Stimulated activated memory B cell treated with anti-CD40 and anti-IgM and Interleukin-4, amounts not matched to agents 10 μg/mL and 1 μg/mL and 100 μg/mL, for 72 hours (primary cell): ENCODE measurements at regions not wholly inside any gene's neighbourhood (a gene's known extent, or its start where the extent isn't known, plus 50 kb on each side); places are given as distances from the start of the nearest gene placed in this dataset.

Source experiments
- ATAC-seq: fragments of 150-1000 bp; cut with Tn5 transposase; 2 replicates; pipeline ENCODE4 v1.10.0; 2021
- H3K27ac Mint-ChIP-seq: one replicate; pipeline ENCODE4 v1.8.0; 2022; ENCODE audit warnings: mild to moderate bottlenecking, mixed read lengths
- H3K27me3 Mint-ChIP-seq: one replicate; pipeline ENCODE4 v1.8.0; 2022; ENCODE audit warnings: mixed read lengths
- H3K36me3 Mint-ChIP-seq: one replicate; pipeline ENCODE4 v1.8.0; 2022; ENCODE audit warnings: mixed read lengths
- H3K4me1 Mint-ChIP-seq: one replicate; pipeline ENCODE4 v1.8.0; 2022; ENCODE audit warnings: mixed read lengths
- H3K4me3 Mint-ChIP-seq: one replicate; pipeline ENCODE4 v1.8.0; 2022; ENCODE audit warnings: mild to moderate bottlenecking, moderate library complexity, mixed read lengths
- H3K9me3 Mint-ChIP-seq: one replicate; pipeline ENCODE4 v1.8.0; 2022; ENCODE audit warnings: mixed read lengths

- H3K4me1 Mint-ChIP-seq: no peaks in the 10 kb centered on the region
- H3K9me3 Mint-ChIP-seq: peaks cover 2% of the 10 kb centered on the region
- ATAC-seq: no peak
- no peaks in the 10 kb centered on the region for H3K36me3 Mint-ChIP-seq
- peaks cover 26% of the 10 kb centered on the region for H3K27me3 Mint-ChIP-seq
- no peak overlapping the region for H3K4me3 Mint-ChIP-seq
- no peak overlapping the region for H3K27ac Mint-ChIP-seq
Observed at GRCh38 chr17:14780097-14780651, 479.3 kb downstream of the HS3ST3B1 start.

GRCh38 chr17:14779241-14779640 lies 478.4 kb downstream of the HS3ST3B1 start:
- H3K4me3 Mint-ChIP-seq: no peak overlapping the region
- no peaks in the 10 kb centered on the region for H3K36me3 Mint-ChIP-seq
- ATAC-seq: no peak
- no peaks in the 10 kb centered on the region for H3K4me1 Mint-ChIP-seq
- H3K27ac Mint-ChIP-seq: no peak overlapping the region
- peaks cover 7% of the 10 kb centered on the region for H3K9me3 Mint-ChIP-seq
- H3K27me3 Mint-ChIP-seq: peaks cover 26% of the 10 kb centered on the region

DNA sequence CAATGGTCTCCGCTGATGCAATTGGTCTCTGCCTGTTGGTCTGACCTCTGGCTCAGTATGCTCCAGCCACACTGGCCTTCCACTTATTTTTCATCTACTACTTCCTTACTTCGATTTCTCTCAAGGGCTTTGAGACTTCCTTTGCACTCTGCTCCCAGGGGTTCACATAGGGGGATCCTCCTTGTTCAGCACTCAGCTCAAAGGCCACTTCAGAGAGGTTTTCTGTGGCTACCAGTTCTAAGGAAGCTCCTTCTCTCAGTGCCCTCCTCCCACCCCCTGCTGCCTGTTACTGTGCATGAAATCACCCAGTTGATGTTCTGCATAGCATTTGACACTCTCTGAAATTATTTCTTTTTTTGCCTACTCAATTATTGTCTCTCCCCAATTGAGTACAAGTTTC lies 476.4 kb downstream of the HS3ST3B1 start:
- H3K4me1 Mint-ChIP-seq: no peaks in the 10 kb centered on the region
- no peak for ATAC-seq
- H3K27me3 Mint-ChIP-seq: peaks cover 26% of the 10 kb centered on the region
- no peak overlapping the region for H3K27ac Mint-ChIP-seq
- no peak overlapping the region for H3K4me3 Mint-ChIP-seq
- no peaks in the 10 kb centered on the region for H3K36me3 Mint-ChIP-seq
- H3K9me3 Mint-ChIP-seq: peaks cover 7% of the 10 kb centered on the region

DNA sequence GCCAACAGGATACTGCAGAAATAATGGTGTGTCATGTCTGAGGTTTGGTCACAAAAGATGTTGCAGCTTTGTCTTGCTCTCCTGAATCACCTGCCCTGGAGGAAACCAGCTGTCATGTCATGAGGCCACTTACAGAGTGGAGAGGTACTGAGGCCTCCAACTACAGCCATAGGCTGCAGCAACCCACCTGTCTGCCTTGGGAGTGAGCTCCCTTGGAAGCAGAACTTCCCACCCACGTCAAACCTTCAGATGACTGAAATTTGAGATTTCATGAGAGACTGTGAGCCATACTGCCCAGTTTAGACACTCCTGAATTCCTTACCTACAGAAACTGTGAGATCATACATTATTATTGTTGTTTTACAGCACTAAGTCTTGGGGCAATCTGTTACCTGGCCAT lies 475.9 kb downstream of the HS3ST3B1 start:
- Mint-ChIP-seq H3K9me3 (peaks cover 7% of the 10 kb centered on the region), H3K27ac (no peak overlapping the region), H3K27me3 (peaks cover 26% of the 10 kb centered on the region), H3K36me3 (no peaks in the 10 kb centered on the region), H3K4me1 (no peaks in the 10 kb centered on the region), H3K4me3 (no peak overlapping the region)
- no peak for ATAC-seq

- no peaks in the 10 kb centered on the region for H3K36me3 Mint-ChIP-seq
- no peak overlapping the region for H3K4me3 Mint-ChIP-seq
Observed at GRCh38 chr17:14775731-14776492, 475.0 kb downstream of the HS3ST3B1 start.

DNA sequence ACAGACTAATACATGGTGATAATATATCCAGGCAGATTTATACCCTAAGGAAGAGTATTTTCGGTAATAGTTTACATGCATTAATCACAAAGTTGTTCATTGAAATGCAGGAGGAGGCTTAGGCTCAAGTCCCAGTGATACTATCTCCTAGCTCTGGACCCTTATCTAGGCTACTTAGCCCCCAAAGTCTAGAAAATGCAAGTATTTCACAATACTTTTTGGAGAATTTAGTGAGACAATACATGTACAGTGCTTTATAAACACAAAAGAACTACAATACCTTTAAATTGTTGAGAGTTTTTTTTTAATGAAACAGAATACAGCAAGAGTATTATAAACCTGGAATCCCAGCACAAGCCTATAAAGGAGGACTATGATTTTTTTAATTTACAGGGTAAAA lies 473.9 kb downstream of the HS3ST3B1 start:
- no peak for ATAC-seq
- peaks cover 22% of the 10 kb centered on the region for H3K27me3 Mint-ChIP-seq
- no peaks in the 10 kb centered on the region for H3K4me1 Mint-ChIP-seq
- no peak overlapping the region for H3K27ac Mint-ChIP-seq
- no peaks in the 10 kb centered on the region for H3K36me3 Mint-ChIP-seq
- H3K9me3 Mint-ChIP-seq: peaks cover 9% of the 10 kb centered on the region
- H3K4me3 Mint-ChIP-seq: no peak overlapping the region

More at GRCh38 chr17:14775731-14776492, 475.0 kb downstream of the HS3ST3B1 start:
- Mint-ChIP-seq H3K27ac (no peak overlapping the region), H3K9me3 (peaks cover 7% of the 10 kb centered on the region), H3K27me3 (peaks cover 26% of the 10 kb centered on the region), H3K4me1 (no peaks in the 10 kb centered on the region)
- no peak for ATAC-seq

GRCh38 chr17:14772776-14773175 lies 471.9 kb downstream of the HS3ST3B1 start:
- H3K27ac Mint-ChIP-seq: no peak overlapping the region
- ATAC-seq: no peak

GRCh38 chr17:14771543-14771942 lies 470.7 kb downstream of the HS3ST3B1 start:
- peaks cover 9% of the 10 kb centered on the region for H3K9me3 Mint-ChIP-seq
- H3K27ac Mint-ChIP-seq: no peak overlapping the region
- peaks cover 2% of the 10 kb centered on the region for H3K27me3 Mint-ChIP-seq
- no peaks in the 10 kb centered on the region for H3K4me1 Mint-ChIP-seq
- H3K4me3 Mint-ChIP-seq: no peak overlapping the region
- no peak for ATAC-seq
- H3K36me3 Mint-ChIP-seq: no peaks in the 10 kb centered on the region

More at GRCh38 chr17:14772776-14773175, 471.9 kb downstream of the HS3ST3B1 start:
- Mint-ChIP-seq H3K36me3 (no peaks in the 10 kb centered on the region), H3K27me3 (peaks cover 14% of the 10 kb centered on the region), H3K4me1 (no peaks in the 10 kb centered on the region), H3K4me3 (no peak overlapping the region), H3K9me3 (peaks cover 9% of the 10 kb centered on the region)

- no peak overlapping the region for H3K4me3 Mint-ChIP-seq
- peak; percentile 12 for ATAC-seq
- H3K27ac Mint-ChIP-seq: no peak overlapping the region
- peaks cover 2% of the 10 kb centered on the region for H3K9me3 Mint-ChIP-seq
- H3K27me3 Mint-ChIP-seq: no peaks in the 10 kb centered on the region
- no peaks in the 10 kb centered on the region for H3K36me3 Mint-ChIP-seq
- H3K4me1 Mint-ChIP-seq: no peaks in the 10 kb centered on the region
Observed at GRCh38 chr17:14768923-14769322, 468.0 kb downstream of the HS3ST3B1 start.

- ATAC-seq: peak; percentile 61
- Mint-ChIP-seq H3K27ac (no peak overlapping the region), H3K4me1 (peaks cover 23% of the 10 kb centered on the region), H3K9me3 (no peaks in the 10 kb centered on the region), H3K4me3 (no peak overlapping the region), H3K36me3 (no peaks in the 10 kb centered on the region), H3K27me3 (peaks cover 6% of the 10 kb centered on the region)
Observed at GRCh38 chr17:14762736-14763479, 462.0 kb downstream of the HS3ST3B1 start.

DNA sequence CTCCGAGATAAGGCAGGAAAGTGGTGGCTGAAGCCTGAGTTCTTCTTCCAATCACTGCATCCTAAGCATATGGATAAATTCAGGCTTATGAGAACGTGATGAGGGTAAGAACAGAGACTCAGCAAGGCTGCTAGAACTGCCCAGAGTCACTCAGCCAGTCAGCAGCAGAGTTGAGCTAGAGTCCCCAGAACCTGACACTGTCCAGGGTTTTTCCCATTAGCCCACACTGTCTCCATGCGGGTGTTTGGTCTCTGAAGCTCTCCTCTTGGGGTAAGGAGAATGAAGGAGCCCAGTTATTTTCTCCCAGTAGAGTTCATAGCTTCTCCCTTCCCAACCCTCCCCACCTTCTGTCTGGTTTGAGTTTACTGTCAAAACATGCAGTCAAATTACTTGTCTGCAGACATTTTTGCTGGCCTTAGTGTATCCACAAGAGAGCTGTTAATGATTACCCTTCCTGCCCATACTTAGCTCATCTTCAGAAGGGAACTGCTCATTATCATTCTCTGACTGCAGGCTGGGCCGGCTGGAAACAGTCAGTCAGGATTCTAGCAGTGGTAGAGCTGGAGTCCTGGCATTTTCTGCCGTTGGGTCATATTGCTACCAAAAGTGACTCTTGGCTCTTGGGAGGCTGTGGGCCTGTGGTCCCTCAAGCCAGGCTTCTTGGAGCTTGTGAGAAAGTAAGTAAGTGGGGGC lies 460.0 kb downstream of the HS3ST3B1 start:
- Mint-ChIP-seq H3K9me3 (no peaks in the 10 kb centered on the region), H3K27me3 (peaks cover 22% of the 10 kb centered on the region), H3K4me3 (no peak overlapping the region), H3K27ac (peak overlapping the region; percentile 20), H3K4me1 (peaks cover 23% of the 10 kb centered on the region), H3K36me3 (no peaks in the 10 kb centered on the region)
- ATAC-seq: peak; percentile 71

- peaks cover 24% of the 10 kb centered on the region for H3K27me3 Mint-ChIP-seq
- no peaks in the 10 kb centered on the region for H3K9me3 Mint-ChIP-seq
- H3K4me3 Mint-ChIP-seq: no peak overlapping the region
- H3K27ac Mint-ChIP-seq: peak overlapping the region; percentile 20
- H3K36me3 Mint-ChIP-seq: no peaks in the 10 kb centered on the region
- peaks cover 23% of the 10 kb centered on the region for H3K4me1 Mint-ChIP-seq
- ATAC-seq: peak; percentile 83
Observed at GRCh38 chr17:14760212-14760611, 459.3 kb downstream of the HS3ST3B1 start.

DNA sequence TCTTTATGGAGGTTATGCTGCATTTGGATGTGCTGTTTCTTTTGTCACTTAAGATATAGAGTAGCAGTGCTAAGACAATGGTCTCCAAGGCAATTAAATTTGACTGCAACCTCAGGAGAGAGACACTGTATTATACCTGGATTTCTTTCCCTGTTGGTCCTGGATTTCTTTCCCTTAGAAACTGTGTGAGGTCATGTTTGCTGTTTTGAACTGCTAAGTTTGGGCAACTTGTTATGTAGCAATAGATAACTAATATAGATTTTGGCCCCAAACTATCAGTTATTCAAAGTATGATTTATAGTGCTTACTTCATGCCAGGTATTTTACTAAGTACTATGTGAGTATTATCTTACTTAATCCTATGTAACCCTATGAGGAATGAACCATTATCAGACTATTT lies 458.4 kb downstream of the HS3ST3B1 start:
- Mint-ChIP-seq H3K27ac (no peak overlapping the region), H3K36me3 (no peaks in the 10 kb centered on the region), H3K27me3 (peaks cover 24% of the 10 kb centered on the region), H3K9me3 (no peaks in the 10 kb centered on the region), H3K4me3 (no peak overlapping the region), H3K4me1 (peaks cover 23% of the 10 kb centered on the region)
- ATAC-seq: no peak

DNA sequence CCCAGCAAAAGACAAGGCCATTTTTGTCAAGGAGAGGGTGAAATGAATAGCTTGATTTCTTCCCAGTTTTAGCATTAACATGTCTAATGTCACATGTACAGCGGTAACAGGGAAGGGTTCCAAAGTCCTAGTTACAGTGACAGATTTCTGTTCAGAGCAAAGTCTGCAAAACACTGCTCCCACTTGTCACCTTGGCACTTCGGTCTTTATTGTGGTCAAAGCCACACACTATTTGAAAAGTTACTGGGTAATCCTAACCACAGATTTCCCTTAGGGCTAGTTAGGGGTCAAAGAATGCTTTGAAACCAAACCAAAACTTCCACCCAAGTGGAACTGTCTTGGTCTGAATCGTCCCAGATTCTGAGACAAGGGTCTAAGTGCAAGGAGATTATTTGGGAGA lies 455.6 kb downstream of the HS3ST3B1 start:
- H3K9me3 Mint-ChIP-seq: no peaks in the 10 kb centered on the region
- no peak overlapping the region for H3K4me3 Mint-ChIP-seq
- no peak for ATAC-seq
- H3K36me3 Mint-ChIP-seq: no peaks in the 10 kb centered on the region
- H3K4me1 Mint-ChIP-seq: peaks cover 4% of the 10 kb centered on the region
- H3K27ac Mint-ChIP-seq: no peak overlapping the region
- H3K27me3 Mint-ChIP-seq: peaks cover 24% of the 10 kb centered on the region

- Mint-ChIP-seq H3K36me3 (no peaks in the 10 kb centered on the region), H3K4me3 (no peak overlapping the region), H3K27ac (no peak overlapping the region), H3K27me3 (peaks cover 24% of the 10 kb centered on the region), H3K4me1 (no peaks in the 10 kb centered on the region), H3K9me3 (no peaks in the 10 kb centered on the region)
- ATAC-seq: no peak
Observed at GRCh38 chr17:14755002-14755401, 454.1 kb downstream of the HS3ST3B1 start.
